Dedifferentiated amniotic fluid mesenchymal stem cell (primary cell): ENCODE measurements at regions not wholly inside any gene's neighbourhood (a gene's known extent, or its start where the extent isn't known, plus 50 kb on each side); places are given as distances from the start of the nearest gene placed in this dataset.

Source experiments
- DNase-seq: peaks from one replicate; pipeline ENCODE4 v3.0.0-alpha.2; 2016; ENCODE audit errors: extremely low spot score

GRCh38 chr15:96735632-96736240 is 405.2 kb downstream of the NR2F2 start:
- no peak for DNase-seq

GRCh38 chr15:96736384-96736783 is 405.9 kb downstream of the NR2F2 start:
- no peak for DNase-seq

- no peak for DNase-seq
Measured at GRCh38 chr15:96737408-96737807, 406.9 kb downstream of the NR2F2 start.

GRCh38 chr15:96746665-96747064 is 416.2 kb downstream of the NR2F2 start:
- DNase-seq = no peak

DNA sequence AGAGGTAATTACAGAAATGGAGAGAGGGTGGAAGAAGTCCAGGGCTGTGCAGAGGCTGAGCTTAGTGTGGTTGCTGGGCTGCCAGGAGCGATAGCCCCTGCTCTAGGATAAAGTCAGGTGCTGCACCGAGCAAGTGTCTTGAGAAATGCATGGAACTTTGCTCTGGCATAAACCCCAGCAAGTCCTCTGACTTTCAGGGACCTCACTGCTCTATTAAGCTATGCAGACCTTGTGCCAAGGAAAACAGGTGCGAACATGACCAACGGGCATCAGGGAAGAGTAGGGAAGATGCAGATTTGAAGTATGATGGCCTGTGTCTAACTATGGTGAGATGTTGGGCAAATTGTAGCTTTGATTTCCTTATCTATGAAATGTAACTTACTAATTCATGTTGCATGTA is 416.8 kb downstream of the NR2F2 start:
- DNase-seq = no peak

DNA sequence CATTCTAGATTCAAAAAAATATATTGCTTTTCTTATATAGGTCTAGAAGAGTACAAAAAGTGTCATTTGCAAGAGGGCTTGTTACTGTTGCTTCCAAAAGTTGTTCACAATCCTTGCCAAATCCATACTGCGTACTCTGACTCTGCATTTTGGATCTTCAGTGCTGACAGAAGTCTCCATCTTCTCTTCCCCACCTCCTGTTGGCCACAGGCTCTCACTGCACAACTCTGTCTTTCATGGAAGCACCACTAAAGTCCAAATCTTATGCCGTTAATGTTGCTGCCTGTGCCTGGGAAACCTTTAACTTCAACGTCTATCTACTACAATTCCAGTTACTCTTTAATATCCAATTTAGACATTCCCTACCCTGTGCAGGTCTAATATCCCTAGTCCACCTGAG is 419.9 kb downstream of the NR2F2 start:
- no peak for DNase-seq

GRCh38 chr15:96756146-96756545 is 425.6 kb downstream of the NR2F2 start:
- no peak for DNase-seq

DNA sequence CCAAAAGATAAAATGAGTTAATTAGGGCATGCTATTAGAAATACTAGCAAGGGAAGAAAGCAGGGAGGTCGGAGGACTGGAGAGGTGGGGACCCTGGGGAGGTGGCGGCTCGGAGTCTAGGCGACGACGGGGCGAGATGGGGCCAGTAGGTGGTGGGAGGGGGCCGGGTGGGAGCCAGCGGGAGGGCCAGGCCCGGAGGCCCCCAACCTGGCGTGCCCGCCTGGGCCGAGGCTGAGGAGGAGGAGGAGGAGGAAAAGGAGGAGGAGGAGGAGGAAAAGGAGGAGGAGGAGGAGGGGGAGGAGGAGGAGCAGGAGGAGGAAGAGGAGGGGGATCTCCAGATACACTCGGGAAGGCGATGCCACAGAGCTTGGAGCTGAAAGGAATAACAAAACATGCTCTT is 426.2 kb downstream of the NR2F2 start:
- DNase-seq = no peak

- DNase-seq = no peak
Measured at GRCh38 chr15:96762566-96762965, 432.1 kb downstream of the NR2F2 start.

- DNase-seq = no peak
Measured at GRCh38 chr15:96764501-96764900, 434.0 kb downstream of the NR2F2 start.

DNA sequence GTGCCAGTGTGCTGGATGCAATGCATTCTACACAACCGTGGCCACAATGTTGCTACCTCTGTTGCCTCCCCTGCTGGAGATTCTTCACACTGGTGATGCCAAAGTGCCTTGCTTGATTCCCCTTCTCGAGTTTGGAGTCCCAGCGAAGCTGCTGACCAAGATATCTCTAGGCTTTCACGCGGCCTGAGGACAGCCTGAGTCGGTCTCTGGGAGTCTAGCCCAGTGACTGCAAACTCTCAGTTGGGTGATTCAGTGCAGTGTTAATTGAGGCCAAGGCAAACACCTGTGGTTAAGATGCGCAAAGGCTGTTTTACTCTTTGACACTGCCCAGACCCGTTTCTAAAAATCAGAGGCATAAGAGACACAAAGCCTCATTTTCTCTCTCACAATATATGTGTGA is 434.4 kb downstream of the NR2F2 start:
- DNase-seq = no peak

DNA sequence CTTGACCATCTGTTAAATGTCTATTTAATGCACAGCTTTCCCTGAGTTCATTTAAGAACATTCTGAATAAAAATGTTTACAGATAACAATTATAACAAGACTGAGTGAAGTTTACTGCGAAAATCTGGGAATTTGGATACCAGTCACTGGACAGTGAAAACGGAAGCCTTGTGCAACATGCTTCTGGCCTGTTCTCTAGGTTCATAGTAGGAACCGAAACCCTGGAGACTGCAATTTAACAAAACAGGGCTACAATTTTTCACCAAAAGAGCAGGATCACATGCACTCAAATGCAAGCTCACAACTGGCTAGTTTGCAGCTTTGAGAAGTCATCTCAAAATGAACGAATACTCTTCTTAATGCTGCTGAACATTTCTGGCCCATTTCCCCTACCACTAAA is 435.9 kb downstream of the NR2F2 start:
- DNase-seq = no peak

GRCh38 chr15:96767703-96768434 is 437.4 kb downstream of the NR2F2 start:
- DNase-seq = no peak

GRCh38 chr15:96768435-96768789 is 437.9 kb downstream of the NR2F2 start:
- no peak for DNase-seq

DNA sequence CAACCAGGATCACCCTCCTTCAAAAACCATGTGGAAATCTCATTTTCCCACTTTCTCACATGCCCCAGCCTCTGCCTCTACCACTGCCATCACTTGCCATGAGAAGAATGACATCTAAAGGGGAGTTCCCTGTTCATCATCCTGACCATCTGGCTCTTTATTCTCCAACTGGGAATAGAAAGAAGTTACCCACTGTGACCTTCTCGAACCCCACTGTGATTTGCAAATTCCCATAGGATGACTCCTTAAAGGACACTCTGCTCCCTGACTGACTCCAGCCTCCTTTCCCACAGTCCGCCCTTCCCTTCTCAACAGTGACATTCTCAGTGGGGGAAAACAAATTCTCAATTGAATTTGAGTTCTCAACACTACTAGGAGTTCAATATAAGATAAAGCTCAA is 440.5 kb downstream of the NR2F2 start:
- DNase-seq = no peak

- DNase-seq = no peak
Measured at GRCh38 chr15:96774216-96774615, 443.7 kb downstream of the NR2F2 start.

GRCh38 chr15:96783746-96784145 is 453.2 kb downstream of the NR2F2 start:
- no peak for DNase-seq

GRCh38 chr15:96790004-96790403 is 459.5 kb downstream of the NR2F2 start:
- no peak for DNase-seq

DNA sequence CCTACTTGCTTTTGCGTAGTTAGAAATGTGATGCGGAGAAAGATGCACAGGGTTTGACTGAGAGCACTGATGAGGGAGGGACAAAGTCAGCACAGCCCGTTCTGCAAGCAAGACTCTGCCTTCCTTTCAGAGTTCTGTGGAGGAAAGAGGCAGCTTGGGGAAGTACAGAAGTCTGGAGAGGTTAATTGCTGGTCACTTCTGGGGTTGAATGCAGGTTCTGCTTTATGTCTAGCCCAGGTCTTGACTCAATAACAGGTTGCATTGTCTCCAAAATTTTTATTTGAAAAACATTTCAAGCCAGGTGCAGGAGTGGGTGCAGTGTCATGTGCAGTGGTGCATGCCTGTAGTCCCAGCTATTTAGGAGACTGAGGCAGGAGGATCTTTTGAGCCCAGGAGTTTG is 461.7 kb downstream of the NR2F2 start:
- no peak for DNase-seq

GRCh38 chr15:96796841-96797240 is 466.3 kb downstream of the NR2F2 start:
- DNase-seq = no peak

GRCh38 chr15:96801576-96802150 is 471.2 kb downstream of the NR2F2 start:
- no peak for DNase-seq

GRCh38 chr15:96802611-96803255 is 472.2 kb downstream of the NR2F2 start:
- no peak for DNase-seq

DNA sequence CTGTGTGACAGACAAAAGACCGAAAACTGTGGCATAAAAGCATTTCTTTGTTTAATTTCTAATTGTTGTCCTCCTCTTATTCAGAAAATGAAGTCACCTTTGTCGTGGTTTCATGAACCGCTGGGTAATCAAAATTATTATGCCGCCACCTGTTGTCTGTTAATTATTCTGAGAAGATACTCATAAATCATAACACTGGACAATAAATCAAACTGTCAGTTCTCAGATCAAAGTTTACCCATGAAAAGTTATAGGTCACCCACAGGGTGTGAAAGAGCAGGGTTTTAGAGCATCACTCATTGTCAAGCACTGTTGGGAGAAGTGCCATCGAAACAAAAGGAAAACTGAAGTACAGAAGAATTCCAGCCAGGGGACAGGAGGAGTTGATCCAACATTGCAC is 474.3 kb downstream of the NR2F2 start:
- no peak for DNase-seq
